Esophagus squamous epithelium (tissue), 5 donors: ENCODE measurements at regions not wholly inside any gene's neighbourhood (a gene's known extent, or its start where the extent isn't known, plus 50 kb on each side); places are given as distances from the start of the nearest gene placed in this dataset.
"Not testable (repeated sequence)": the region's sequence is repeated elsewhere in the genome, so short reads cannot be mapped to it uniquely, and the experiment has no call there.

Experiments
- DNase-seq: peaks from one replicate; lab custom pipeline; 2025; lab: John Stamatoyannopoulos, UW
- H3K27ac ChIP-seq, 4 donors: fragments of 200-600 bp; sonication (generic); one replicate each; pipeline ENCODE4 v1.5.1; 2016 to 2019; ENCODE audit warnings: mild to moderate bottlenecking in 1 of 4
- H3K27me3 ChIP-seq, 4 donors: fragments of 200-600 bp; sonication (generic); 1 replicate in 3 of 4; 2 replicates in 1 of 4; pipeline versions ENCODE4 v1.5.1 to v1.6.0; 2017 to 2021; ENCODE audit warnings: antibody characterized with exemption in 1 of 4
- H3K36me3 ChIP-seq, 3 donors: fragments of 200-600 bp; sonication (generic); one replicate each; pipeline ENCODE4 v1.5.1; 2016 to 2019
- H3K4me1 ChIP-seq, 3 donors: fragments of 200-600 bp; sonication (generic); one replicate each; pipeline ENCODE4 v1.5.1; 2017 to 2019
- H3K4me3 ChIP-seq, 4 donors: fragments of 200-600 bp; sonication (generic); 1 replicate in 3 of 4; 2 replicates in 1 of 4; pipeline ENCODE4 v1.5.1; 2016 to 2019; ENCODE audit warnings: mild to moderate bottlenecking in 2 of 4, moderate library complexity in 1 of 4
- H3K9me3 ChIP-seq, 3 donors: fragments of 200-600 bp; sonication (generic); one replicate each; pipeline ENCODE4 v1.5.1; 2016 to 2019
- CTCF ChIP-seq, 6 experiments: fragments of 450-650 bp in 4 of 6; fragments of 200-600 bp in 2 of 6; sonication (generic) in 2 of 6; IDR thresholded peaks; one replicate each; pipeline ENCODE4 v1.5.1; 2016 to 2019; ENCODE audit warnings: antibody characterized with exemption in 6 of 6, mild to moderate bottlenecking in 4 of 6, moderate library complexity in 4 of 6
- POLR2A ChIP-seq, 4 donors: fragments of 450-650 bp; IDR thresholded peaks; one replicate each; pipeline ENCODE4 v1.6.1; 2017; ENCODE audit warnings: antibody characterized with exemption in 4 of 4, mild to moderate bottlenecking in 4 of 4, moderate library complexity in 3 of 4
- WGBS, 2 donors: methylation state at CpG; one replicate each; pipeline ENCODE4 v1.1.5; 2018; 5-methylcytosine and 5-hydroxymethylcytosine counted together
- intact Hi-C: fragments of 100-400 bp; cut with DNase I; formaldehyde crosslinking; loops from one replicate; pipeline ENCODE4 v1.15.0; 2022
- donor health status: DM: yes; HTN: yes; CAD: no.

GRCh38 chr4:86506591-86506990 is 87.5 kb upstream of the PTPN13 start:
- no peak for DNase-seq
- 53 to 55% methylated on average over 1 of the region's 1 CpG for WGBS, 2 donors
- H3K9me3 ChIP-seq: no peaks in the 10 kb centered on the region
- no peaks in the 10 kb centered on the region for H3K36me3 ChIP-seq
- no peak overlapping the region for H3K4me3 ChIP-seq
- no peaks in the 10 kb centered on the region for H3K27me3 ChIP-seq
- intact Hi-C loops: no loop called here
- H3K27ac ChIP-seq: no peak overlapping the region
- TF ChIP-seq CTCF (IDR thresholded peaks at IDR 0.05) (no peak), POLR2A (IDR thresholded peaks at IDR 0.05) (no peak)
- H3K4me1 ChIP-seq: peaks cover 0 to 16% (median 6%) of the 10 kb centered on the region in 3 donors

GRCh38 chr4:86508436-86508835 is 85.7 kb upstream of the PTPN13 start:
- H3K36me3 ChIP-seq: no peaks in the 10 kb centered on the region
- H3K27me3 ChIP-seq: no peaks in the 10 kb centered on the region
- TF ChIP-seq CTCF (IDR thresholded peaks at IDR 0.05) (no peak), POLR2A (IDR thresholded peaks at IDR 0.05) (no peak)
- peak overlapping the region in 1 of 4 donors; percentile 0 for H3K4me3 ChIP-seq
- WGBS, 2 donors: 17 to 33% methylated on average over 3 of the region's 3 CpGs
- no peaks in the 10 kb centered on the region for H3K9me3 ChIP-seq
- DNase-seq: no peak
- no peak overlapping the region for H3K27ac ChIP-seq
- intact Hi-C loops: no loop called here
- peaks cover 0 to 16% (median 6%) of the 10 kb centered on the region in 3 donors for H3K4me1 ChIP-seq

GRCh38 chr4:86511590-86511989 is 82.5 kb upstream of the PTPN13 start:
- H3K4me3 ChIP-seq: no peak overlapping the region
- no peaks in the 10 kb centered on the region for H3K27me3 ChIP-seq
- peaks cover 0 to 16% (median 6%) of the 10 kb centered on the region in 3 donors for H3K4me1 ChIP-seq
- H3K9me3 ChIP-seq: no peaks in the 10 kb centered on the region
- H3K36me3 ChIP-seq: no peaks in the 10 kb centered on the region
- H3K27ac ChIP-seq: no peak overlapping the region
- WGBS, 2 donors: 95 to 97% methylated on average over 2 of the region's 2 CpGs
- TF ChIP-seq CTCF (IDR thresholded peaks at IDR 0.05) (no peak), POLR2A (IDR thresholded peaks at IDR 0.05) (no peak)
- no peak for DNase-seq
- intact Hi-C loops: no loop called here

GRCh38 chr4:86512631-86513030 is 81.5 kb upstream of the PTPN13 start:
- intact Hi-C loops: no loop called here
- peaks cover 0 to 16% (median 6%) of the 10 kb centered on the region in 3 donors for H3K4me1 ChIP-seq
- DNase-seq: no peak

GRCh38 chr4:86515963-86516362 is 78.2 kb upstream of the PTPN13 start:
- H3K27me3 ChIP-seq, H3K4me3 ChIP-seq, intact Hi-C loops, H3K36me3 ChIP-seq, DNase-seq, H3K4me1 ChIP-seq, H3K27ac ChIP-seq: not testable (repeated sequence)
- 75 to 85% methylated on average over 1 of the region's 1 CpG for WGBS, 2 donors
- peaks cover 0 to 12% (median 0%) of the 10 kb centered on the region in 3 donors for H3K9me3 ChIP-seq

More at GRCh38 chr4:86512631-86513030, 81.5 kb upstream of the PTPN13 start:
- H3K36me3 ChIP-seq: no peaks in the 10 kb centered on the region
- H3K9me3 ChIP-seq: no peaks in the 10 kb centered on the region
- TF ChIP-seq CTCF (IDR thresholded peaks at IDR 0.05): no peak
- TF ChIP-seq POLR2A (IDR thresholded peaks at IDR 0.05): no peak
- no peaks in the 10 kb centered on the region for H3K27me3 ChIP-seq
- H3K4me3 ChIP-seq: no peak overlapping the region
- no peak overlapping the region for H3K27ac ChIP-seq
